ENCODE measurements at regions not wholly inside any gene's neighbourhood (a gene's known extent, or its start where the extent isn't known, plus 50 kb on each side); places are given as distances from the start of the nearest gene placed in this dataset.

- no peak for DNase-seq (ENCODE audit: low read depth)
- TF ChIP-seq CTCF (conservative IDR thresholded peaks at IDR 0.05; ENCODE audit: low read depth, low read length) = no peak
- peak overlapping the region; percentile 73 for H3K4me3 ChIP-seq (ENCODE audit: low read depth, low read length)
These were observed 2114.1 kb upstream of the PIK3C3 start for GRCh38 chr18:39840856-39841481.

GRCh38 chr18:39840406-39840805 lies 2114.6 kb upstream of the PIK3C3 start:
- TF ChIP-seq CTCF (conservative IDR thresholded peaks at IDR 0.05; ENCODE audit: low read depth, low read length) = no peak
- no peak overlapping the region for H3K4me3 ChIP-seq (ENCODE audit: low read depth, low read length)
- peak; percentile 98 for DNase-seq (ENCODE audit: low read depth)

- DNase-seq (ENCODE audit: low read depth) = peak; percentile 86
- no peak for TF ChIP-seq CTCF (conservative IDR thresholded peaks at IDR 0.05; ENCODE audit: low read depth, low read length)
- H3K4me3 ChIP-seq (ENCODE audit: low read depth, low read length) = no peak overlapping the region
These were observed 2115.3 kb upstream of the PIK3C3 start for GRCh38 chr18:39839782-39840181.

GRCh38 chr18:39838831-39839230 lies 2116.2 kb upstream of the PIK3C3 start:
- no peak for TF ChIP-seq CTCF (conservative IDR thresholded peaks at IDR 0.05; ENCODE audit: low read depth, low read length)
- no peak for DNase-seq (ENCODE audit: low read depth)
- H3K4me3 ChIP-seq (ENCODE audit: low read depth, low read length) = no peak overlapping the region

- no peak for TF ChIP-seq CTCF (conservative IDR thresholded peaks at IDR 0.05; ENCODE audit: low read depth, low read length)
- H3K4me3 ChIP-seq (ENCODE audit: low read depth, low read length) = no peak overlapping the region
- DNase-seq (ENCODE audit: low read depth) = peak; percentile 46
These were observed 2119.6 kb upstream of the PIK3C3 start for GRCh38 chr18:39835303-39836030.

GRCh38 chr18:39834636-39835035 lies 2120.4 kb upstream of the PIK3C3 start:
- no peak for DNase-seq (ENCODE audit: low read depth)
- TF ChIP-seq CTCF (conservative IDR thresholded peaks at IDR 0.05; ENCODE audit: low read depth, low read length) = no peak
- H3K4me3 ChIP-seq (ENCODE audit: low read depth, low read length) = no peak overlapping the region
